GM06990 (cell line): ENCODE measurements at regions not wholly inside any gene's neighbourhood (a gene's known extent, or its start where the extent isn't known, plus 50 kb on each side); places are given as distances from the start of the nearest gene placed in this dataset.

Experiments
- DNase-seq: peaks from one replicate; pipeline ENCODE4 v3.0.0-alpha.2; 2011; ENCODE audit not compliant: insufficient read length; ENCODE audit errors: extremely low read depth
- H3K27me3 ChIP-seq: replicated peaks from 2 replicates; pipeline ENCODE4 v1.6.0; 2011; ENCODE audit warnings: low read length; ENCODE audit not compliant: control insufficient read depth, insufficient read depth
- H3K36me3 ChIP-seq: 2 replicates; pipeline ENCODE4 v1.5.1; 2011; ENCODE audit warnings: low read length; ENCODE audit not compliant: control insufficient read depth, insufficient read depth
- H3K4me3 ChIP-seq: replicated peaks from 2 replicates; pipeline ENCODE4 v1.5.1; 2011; ENCODE audit warnings: low read depth, mild to moderate bottlenecking, control low read depth, low read length
- CTCF ChIP-seq: IDR thresholded peaks from 2 replicates; pipeline ENCODE4 v1.5.1; 2011; ENCODE audit warnings: low read length, control low read depth, mild to moderate bottlenecking, inconsistent platforms; ENCODE audit not compliant: insufficient read depth, poor library complexity, severe bottlenecking

GRCh38 chr12:59904874-59905521 lies 309.2 kb downstream of the SLC16A7 start:
- H3K4me3 ChIP-seq = no peak overlapping the region
- DNase-seq = no peak
- no peaks in the 10 kb centered on the region for H3K27me3 ChIP-seq
- H3K36me3 ChIP-seq = no peaks in the 10 kb centered on the region
- TF ChIP-seq CTCF = no peak

- no peak for DNase-seq
- no peak for TF ChIP-seq CTCF
- Histone ChIP-seq H3K36me3 (no peaks in the 10 kb centered on the region), H3K4me3 (no peak overlapping the region), H3K27me3 (no peaks in the 10 kb centered on the region)
These were observed 315.7 kb downstream of the SLC16A7 start for GRCh38 chr12:59911516-59911915.

DNA sequence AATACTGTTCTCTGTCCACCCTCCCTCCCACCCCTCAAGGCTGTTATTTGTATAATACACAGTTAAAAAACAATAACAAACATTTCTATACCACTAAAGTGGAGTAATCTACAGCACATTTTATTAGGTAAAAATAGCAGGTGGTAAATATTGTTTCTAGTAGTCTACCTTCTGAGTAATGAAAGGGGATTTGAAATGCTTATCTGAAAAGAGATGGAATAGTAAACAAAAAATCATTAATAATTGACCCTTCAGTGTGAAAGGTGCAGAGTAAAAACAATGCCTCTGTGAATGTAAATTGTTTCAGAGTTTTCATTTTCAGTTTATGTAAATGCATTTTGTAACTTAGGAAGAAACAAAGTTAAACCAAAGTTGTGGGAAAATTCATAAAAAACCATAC lies 321.2 kb downstream of the SLC16A7 start:
- no peaks in the 10 kb centered on the region for H3K27me3 ChIP-seq
- no peak for DNase-seq
- H3K4me3 ChIP-seq = no peak overlapping the region
- no peaks in the 10 kb centered on the region for H3K36me3 ChIP-seq
- TF ChIP-seq CTCF = no peak

GRCh38 chr12:59927032-59927431 lies 331.2 kb downstream of the SLC16A7 start:
- DNase-seq = no peak
- H3K4me3 ChIP-seq = no peak overlapping the region
- no peaks in the 10 kb centered on the region for H3K27me3 ChIP-seq

GRCh38 chr12:59928416-59928815 lies 332.6 kb downstream of the SLC16A7 start:
- TF ChIP-seq CTCF = no peak
- no peak for DNase-seq
- no peaks in the 10 kb centered on the region for H3K27me3 ChIP-seq
- H3K4me3 ChIP-seq = no peak overlapping the region
- H3K36me3 ChIP-seq = no peaks in the 10 kb centered on the region

More at GRCh38 chr12:59927032-59927431, 331.2 kb downstream of the SLC16A7 start:
- no peaks in the 10 kb centered on the region for H3K36me3 ChIP-seq
- no peak for TF ChIP-seq CTCF

- no peaks in the 10 kb centered on the region for H3K27me3 ChIP-seq
- no peaks in the 10 kb centered on the region for H3K36me3 ChIP-seq
- H3K4me3 ChIP-seq = no peak overlapping the region
- TF ChIP-seq CTCF = no peak
- DNase-seq = no peak
These were observed 333.3 kb downstream of the SLC16A7 start for GRCh38 chr12:59929110-59929509.
